ENCODE measurements at regions not wholly inside any gene's neighbourhood (a gene's known extent, or its start where the extent isn't known, plus 50 kb on each side); places are given as distances from the start of the nearest gene placed in this dataset.

DNA sequence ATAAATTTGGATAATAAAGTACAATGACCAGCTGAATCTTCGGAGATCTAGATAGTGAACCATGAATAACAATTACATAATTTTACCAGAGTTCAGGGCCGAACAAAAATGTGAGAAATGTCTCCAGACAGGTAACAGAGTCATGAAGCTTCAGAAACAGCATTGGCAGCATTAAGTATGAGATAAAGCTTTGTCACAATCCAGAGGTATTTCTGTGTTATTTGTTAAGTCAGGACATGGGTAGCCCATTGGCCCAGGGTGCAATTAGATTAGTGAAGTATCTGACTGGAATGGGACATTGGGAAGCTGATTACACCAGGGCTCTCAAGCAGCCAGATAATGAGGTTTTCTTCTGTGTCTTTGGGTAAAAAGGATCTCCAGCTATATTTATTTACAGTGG, 184.2 kb upstream of the PPP1R3A start:
- intact Hi-C loops (cut with DNase I), result no loop called here
- 90 to 94% methylated on average over 2 of the region's 2 CpGs for WGBS, 2 donors
- Histone ChIP-seq H3K27ac (no peak overlapping the region), H3K4me1 (peaks cover 0 to 10% of the 10 kb centered on the region in 2 donors), H3K27me3 (no peaks in the 10 kb centered on the region), H3K36me3 (no peaks in the 10 kb centered on the region), H3K9me3 (no peaks in the 10 kb centered on the region), H3K4me3 (replicated peaks in 1 of 3) (no peak overlapping the region)
- TF ChIP-seq, protein P1, sequence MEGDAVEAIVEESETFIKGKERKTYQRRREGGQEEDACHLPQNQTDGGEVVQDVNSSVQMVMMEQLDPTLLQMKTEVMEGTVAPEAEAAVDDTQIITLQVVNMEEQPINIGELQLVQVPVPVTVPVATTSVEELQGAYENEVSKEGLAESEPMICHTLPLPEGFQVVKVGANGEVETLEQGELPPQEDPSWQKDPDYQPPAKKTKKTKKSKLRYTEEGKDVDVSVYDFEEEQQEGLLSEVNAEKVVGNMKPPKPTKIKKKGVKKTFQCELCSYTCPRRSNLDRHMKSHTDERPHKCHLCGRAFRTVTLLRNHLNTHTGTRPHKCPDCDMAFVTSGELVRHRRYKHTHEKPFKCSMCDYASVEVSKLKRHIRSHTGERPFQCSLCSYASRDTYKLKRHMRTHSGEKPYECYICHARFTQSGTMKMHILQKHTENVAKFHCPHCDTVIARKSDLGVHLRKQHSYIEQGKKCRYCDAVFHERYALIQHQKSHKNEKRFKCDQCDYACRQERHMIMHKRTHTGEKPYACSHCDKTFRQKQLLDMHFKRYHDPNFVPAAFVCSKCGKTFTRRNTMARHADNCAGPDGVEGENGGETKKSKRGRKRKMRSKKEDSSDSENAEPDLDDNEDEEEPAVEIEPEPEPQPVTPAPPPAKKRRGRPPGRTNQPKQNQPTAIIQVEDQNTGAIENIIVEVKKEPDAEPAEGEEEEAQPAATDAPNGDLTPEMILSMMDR (IDR thresholded peaks at IDR 0.05), result no peak
- TF ChIP-seq POLR2A (IDR thresholded peaks at IDR 0.05), result no peak
- no peak for DNase-seq

DNA sequence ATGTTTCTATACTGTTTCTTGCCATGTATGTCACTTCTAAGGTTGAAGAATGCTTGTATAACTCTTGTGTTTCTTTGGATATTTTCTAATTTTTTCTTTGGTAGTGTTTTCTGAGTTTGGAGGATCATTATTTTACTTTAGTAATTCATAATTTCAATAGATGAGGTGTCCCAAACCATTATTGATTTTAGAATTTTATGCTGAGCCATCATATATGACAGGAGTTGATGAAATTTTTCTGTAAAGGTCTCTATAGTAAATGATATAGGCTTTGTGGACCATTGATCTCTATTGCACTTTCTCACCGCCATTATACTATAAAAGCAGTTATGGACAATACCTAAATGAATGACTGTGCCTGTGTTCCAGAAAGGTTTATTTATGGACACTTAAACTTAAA, 183.3 kb upstream of the PPP1R3A start:
- intact Hi-C loops (cut with DNase I), result no loop called here
- Histone ChIP-seq H3K27me3 (no peaks in the 10 kb centered on the region), H3K9me3 (no peaks in the 10 kb centered on the region), H3K36me3 (no peaks in the 10 kb centered on the region), H3K4me3 (replicated peaks in 1 of 3) (no peak overlapping the region), H3K4me1 (peaks cover 0 to 6% of the 10 kb centered on the region in 2 donors), H3K27ac (no peak overlapping the region)
- no peak for DNase-seq
- TF ChIP-seq POLR2A (IDR thresholded peaks at IDR 0.05), result no peak
- TF ChIP-seq, protein P1 (IDR thresholded peaks at IDR 0.05), result no peak
- WGBS, 2 donors, result 98 to 100% methylated on average over 1 of the region's 1 CpG

DNA sequence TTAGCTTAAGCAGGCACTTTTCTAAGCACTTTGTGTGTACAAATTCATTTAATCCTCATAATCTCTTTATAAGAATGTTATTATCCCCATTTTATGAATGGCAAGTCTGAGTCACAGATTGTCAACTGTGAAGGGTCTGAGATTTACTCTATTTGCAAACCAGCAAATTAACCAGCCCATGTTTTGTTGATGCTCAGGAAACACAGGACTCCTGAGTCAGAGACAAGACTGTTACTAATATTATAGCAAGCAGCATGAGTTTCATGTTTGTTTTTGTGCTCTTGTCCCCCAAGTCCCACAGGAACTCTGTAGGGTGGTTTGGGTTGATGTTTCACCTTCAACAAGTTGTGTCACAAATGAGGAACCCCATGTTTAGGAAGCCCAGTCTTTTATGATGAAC, 182.0 kb upstream of the PPP1R3A start:
- Histone ChIP-seq H3K9me3 (no peaks in the 10 kb centered on the region), H3K36me3 (no peaks in the 10 kb centered on the region), H3K4me1 (peaks cover 0 to 4% of the 10 kb centered on the region in 2 donors), H3K27me3 (no peaks in the 10 kb centered on the region), H3K4me3 (replicated peaks in 1 of 3) (no peak overlapping the region), H3K27ac (no peak overlapping the region)
- no peak for DNase-seq
- intact Hi-C loops (cut with DNase I), result no loop called here
- TF ChIP-seq, protein P1 (IDR thresholded peaks at IDR 0.05), result no peak
- no peak for TF ChIP-seq POLR2A (IDR thresholded peaks at IDR 0.05)

DNA sequence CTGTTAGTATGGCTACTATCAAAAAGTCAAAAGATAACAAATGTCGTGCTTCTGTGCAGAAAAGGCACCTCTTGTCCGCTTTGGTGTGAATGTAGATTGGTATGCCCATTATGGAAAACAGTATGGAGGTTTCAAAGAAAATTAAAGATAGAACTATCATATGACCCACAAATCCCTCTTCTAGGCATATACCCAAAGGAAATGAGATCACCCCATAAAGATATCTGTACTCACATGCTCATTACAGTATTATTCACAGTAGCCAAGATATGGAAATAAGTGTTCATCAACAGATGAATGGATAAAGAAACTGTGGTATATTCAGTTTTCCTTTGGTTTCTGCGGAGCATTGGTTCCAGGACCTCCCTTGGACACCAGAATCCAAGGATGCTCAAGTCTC, 180.5 kb upstream of the PPP1R3A start:
- Histone ChIP-seq H3K36me3 (no peaks in the 10 kb centered on the region), H3K27me3 (no peaks in the 10 kb centered on the region), H3K9me3 (no peaks in the 10 kb centered on the region), H3K4me1 (peaks cover 0 to 7% of the 10 kb centered on the region in 2 donors), H3K27ac (no peak overlapping the region), H3K4me3 (replicated peaks in 1 of 3) (no peak overlapping the region)
- WGBS, 2 donors, result 92 to 95% methylated on average over 3 of the region's 3 CpGs
- TF ChIP-seq, protein P1 (IDR thresholded peaks at IDR 0.05), result no peak
- no peak for TF ChIP-seq POLR2A (IDR thresholded peaks at IDR 0.05)
- DNase-seq, result no peak
- intact Hi-C loops (cut with DNase I), result loop anchor here (10.0 kb wide), 1 partner anchor 115 kb away; no protein-coding TSS in a partner anchor

DNA sequence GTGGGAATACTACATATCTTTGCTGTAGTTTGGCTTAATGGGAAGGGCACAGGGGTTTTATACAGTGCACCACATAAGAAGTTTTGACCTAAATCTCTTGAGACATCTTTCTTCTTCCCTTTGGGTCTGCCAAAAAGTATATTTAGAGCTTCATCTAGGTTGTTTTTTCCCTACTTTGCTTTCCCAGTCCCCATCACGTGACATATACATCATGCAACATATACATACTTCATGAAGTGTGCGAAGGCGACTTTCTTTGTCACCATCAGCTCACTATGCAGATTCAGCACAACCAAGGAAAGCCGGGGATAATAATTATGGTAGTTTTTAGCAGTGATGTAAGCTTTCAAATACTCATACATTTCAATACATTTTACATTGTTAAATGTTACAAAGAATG, 177.1 kb upstream of the PPP1R3A start:
- intact Hi-C loops (cut with DNase I), result loop anchor here (10.0 kb wide), 1 partner anchor 119 kb away; no protein-coding TSS in a partner anchor
- whole genome bisulfite sequencing, 2 donors, result 95 to 96% methylated on average over 4 of the region's 4 CpGs
- no peak overlapping the region for H3K27ac ChIP-seq
- no peak for DNase-seq
- H3K27me3 ChIP-seq, result no peaks in the 10 kb centered on the region
- H3K36me3 ChIP-seq, result no peaks in the 10 kb centered on the region
- H3K9me3 ChIP-seq, result no peaks in the 10 kb centered on the region
- H3K4me3 ChIP-seq (replicated peaks in 1 of 3), result no peak overlapping the region
- H3K4me1 ChIP-seq, result peaks cover 3 to 5% of the 10 kb centered on the region in 2 donors
- TF ChIP-seq POLR2A (IDR thresholded peaks at IDR 0.05), result no peak
- TF ChIP-seq, protein P1 (IDR thresholded peaks at IDR 0.05), result no peak
